B cell (primary cell): ENCODE measurements at regions not wholly inside any gene's neighbourhood (a gene's known extent, or its start where the extent isn't known, plus 50 kb on each side); places are given as distances from the start of the nearest gene placed in this dataset.

Experiments
- ATAC-seq: fragments of 200-7000 bp; cut with Tn5 transposase; one replicate; pipeline ENCODE4 v1.10.0; 2021; ENCODE audit warnings: low read depth, mild to moderate bottlenecking, moderate number of reproducible peaks, moderate library complexity
- CTCF ChIA-PET: fragments of 350-600 bp; sonication (Branson Sonifier 250); formaldehyde crosslinking; loops from one replicate; lab custom pipeline; 2021; ENCODE audit warnings: antibody characterized with exemption, inconsistent platforms; lab: Charles Lee
- POLR2A ChIA-PET: fragments of 350-600 bp; sonication (Branson Sonifier 250); formaldehyde crosslinking; loops from one replicate; lab custom pipeline; 2021; ENCODE audit warnings: antibody characterized with exemption; lab: Charles Lee
- DNase-seq: peaks from one replicate; pipeline ENCODE4 v3.0.0; 2013
- H2AFZ ChIP-seq: 2 replicates; pipeline ENCODE4 v1.6.1; 2012; ENCODE audit warnings: mild to moderate bottlenecking, low read depth, low read length; ENCODE audit not compliant: insufficient read depth, poor library complexity, severe bottlenecking
- H3K27ac ChIP-seq, 2 donors: 1 replicate in 1 of 2; 2 replicates in 1 of 2; pipeline ENCODE4 v1.5.1; 2012 to 2013; ENCODE audit warnings: low read length in 2 of 2, mild to moderate bottlenecking in 2 of 2, moderate library complexity in 1 of 2
- H3K27me3 ChIP-seq, 4 experiments: fragments of 200-600 bp in 1 of 4; sonication (generic) in 1 of 4; replicated peaks in 1 of 4; 1 replicate in 2 of 4; 2 replicates in 2 of 4; pipeline versions ENCODE4 v1.6.1 to v1.7.0; 2013 to 2016; ENCODE audit warnings: low read length in 3 of 4, mild to moderate bottlenecking in 2 of 4, mixed read lengths in 1 of 4, moderate library complexity in 1 of 4; ENCODE audit not compliant: insufficient read depth in 4 of 4, control insufficient read depth in 3 of 4; ENCODE audit errors: control extremely low read depth in 1 of 4
- H3K36me3 ChIP-seq, 2 experiments: replicated peaks in 1 of 2; 1 replicate in 1 of 2; 2 replicates in 1 of 2; pipeline versions ENCODE4 v1.6.1 to v1.7.1; 2013; ENCODE audit warnings: low read length in 1 of 2; ENCODE audit not compliant: insufficient read depth in 2 of 2, control insufficient read depth in 1 of 2; ENCODE audit errors: control extremely low read depth in 1 of 2, extremely low read depth in 1 of 2
- H3K4me1 ChIP-seq, 2 donors: fragments of 200-600 bp in 1 of 2; sonication (generic) in 1 of 2; 1 replicate in 1 of 2; 2 replicates in 1 of 2; pipeline versions ENCODE4 v1.5.1 to v1.6.1; 2013 to 2017; ENCODE audit warnings: low read length in 2 of 2; ENCODE audit not compliant: control insufficient read depth in 2 of 2, insufficient read depth in 2 of 2
- H3K4me2 ChIP-seq: replicated peaks from 2 replicates; pipeline ENCODE3; 2012; ENCODE audit warnings: mild to moderate bottlenecking, low read depth, low read length; ENCODE audit not compliant: poor library complexity, severe bottlenecking
- H3K4me3 ChIP-seq, 5 experiments: fragments of 200-600 bp in 1 of 5; sonication (generic) in 1 of 5; 1 replicate in 3 of 5; 2 replicates in 2 of 5; pipeline versions ENCODE4 v1.5.1 to v1.7.0; 2011 to 2016; ENCODE audit warnings: low read length in 4 of 5, mild to moderate bottlenecking in 4 of 5, low read depth in 2 of 5, control low read depth in 1 of 5, moderate library complexity in 1 of 5; ENCODE audit not compliant: insufficient read depth in 1 of 5; ENCODE audit errors: control extremely low read depth in 1 of 5, extremely low read depth in 1 of 5
- H3K79me2 ChIP-seq: fragments of 200-600 bp; sonication (generic); one replicate; pipeline ENCODE4 v1.6.0; 2016; ENCODE audit warnings: low read length; ENCODE audit not compliant: control insufficient read depth, insufficient read depth
- H3K9ac ChIP-seq: fragments of 200-600 bp; sonication (generic); 2 replicates; pipeline ENCODE4 v1.6.1; 2017; ENCODE audit warnings: mild to moderate bottlenecking, low read length, moderate library complexity
- H3K9me3 ChIP-seq, 3 donors: one replicate each; pipeline versions ENCODE4 v1.6.1 to v1.7.1; 2013; ENCODE audit warnings: low read length in 2 of 3; ENCODE audit not compliant: control insufficient read depth in 2 of 3, insufficient read depth in 1 of 3; ENCODE audit errors: control extremely low read depth in 1 of 3
- H4K20me1 ChIP-seq: 2 replicates; pipeline ENCODE4 v1.6.0; 2012; ENCODE audit warnings: mild to moderate bottlenecking, low read length; ENCODE audit not compliant: insufficient read depth, control insufficient read depth, poor library complexity, severe bottlenecking
- H3K27ac Mint-ChIP-seq: one replicate; pipeline ENCODE4 v1.8.0; 2021; ENCODE audit warnings: mixed read lengths
- H3K27me3 Mint-ChIP-seq: one replicate; pipeline ENCODE4 v1.8.0; 2021; ENCODE audit warnings: mixed read lengths
- H3K4me1 Mint-ChIP-seq: one replicate; pipeline ENCODE4 v1.8.0; 2021; ENCODE audit warnings: mixed read lengths
- H3K4me3 Mint-ChIP-seq: one replicate; pipeline ENCODE4 v1.8.0; 2021; ENCODE audit warnings: mixed read lengths
- H3K9me3 Mint-ChIP-seq: one replicate; pipeline ENCODE4 v1.8.0; 2022; ENCODE audit warnings: mixed read lengths; ENCODE audit not compliant: insufficient read depth
- CTCF ChIP-seq: fragments of 200-600 bp; IDR thresholded peaks from one replicate; pipeline ENCODE4 v1.8.0; 2022; ENCODE audit warnings: antibody characterized with exemption, mild to moderate bottlenecking
- EZH2 ChIP-seq: IDR thresholded peaks from 2 replicates; pipeline ENCODE4 v1.6.1; 2012; ENCODE audit warnings: borderline replicate concordance, low read depth, mild to moderate bottlenecking, moderate library complexity, low read length; ENCODE audit not compliant: insufficient read depth, poor library complexity, severe bottlenecking
- WGBS: methylation state at CpG from one replicate; pipeline ENCODE4 v1.1.5; 2013; ENCODE audit warnings: missing lambda C conversion rate; ENCODE audit not compliant: insufficient coverage; 5-methylcytosine and 5-hydroxymethylcytosine counted together
- intact Hi-C: fragments of 100-400 bp; cut with micrococcal nuclease; formaldehyde crosslinking; loops from one replicate; pipeline ENCODE4 v1.10.0; 2022

- H3K27me3 ChIP-seq, result peaks cover 0 to 4% (median under 1%) of the 10 kb centered on the region in 4 experiments
- no peaks in the 10 kb centered on the region for H3K36me3 ChIP-seq
- no peaks in the 10 kb centered on the region for H3K4me1 ChIP-seq
- H3K9me3 Mint-ChIP-seq, result peaks cover 3% of the 10 kb centered on the region
- H3K9ac ChIP-seq, result no peak overlapping the region
- CTCF ChIA-PET, result no interaction called here
- no peak overlapping the region for H3K4me2 ChIP-seq
- no peak overlapping the region for H3K27ac Mint-ChIP-seq
- ATAC-seq, result no peak
- H2AFZ ChIP-seq, result no peak overlapping the region
- no peaks in the 10 kb centered on the region for H3K4me1 Mint-ChIP-seq
- peaks cover 0 to 7% (median 0%) of the 10 kb centered on the region in 3 donors for H3K9me3 ChIP-seq
- TF ChIP-seq EZH2 (no peak), CTCF (no peak)
- H3K27ac ChIP-seq, result no peak overlapping the region
- WGBS, result 91% methylated on average over 3 of the region's 10 CpGs
- H4K20me1 ChIP-seq, result no peaks in the 10 kb centered on the region
- peaks cover 42% of the 10 kb centered on the region for H3K27me3 Mint-ChIP-seq
- H3K4me3 Mint-ChIP-seq, result no peak overlapping the region
- no peaks in the 10 kb centered on the region for H3K79me2 ChIP-seq
- POLR2A ChIA-PET, result no interaction called here
- intact Hi-C loops, result no loop called here
- no peak overlapping the region for H3K4me3 ChIP-seq
- no peak for DNase-seq
Measured at GRCh38 chr1:30418061-30418938, 305.1 kb downstream of the MATN1 start.

DNA sequence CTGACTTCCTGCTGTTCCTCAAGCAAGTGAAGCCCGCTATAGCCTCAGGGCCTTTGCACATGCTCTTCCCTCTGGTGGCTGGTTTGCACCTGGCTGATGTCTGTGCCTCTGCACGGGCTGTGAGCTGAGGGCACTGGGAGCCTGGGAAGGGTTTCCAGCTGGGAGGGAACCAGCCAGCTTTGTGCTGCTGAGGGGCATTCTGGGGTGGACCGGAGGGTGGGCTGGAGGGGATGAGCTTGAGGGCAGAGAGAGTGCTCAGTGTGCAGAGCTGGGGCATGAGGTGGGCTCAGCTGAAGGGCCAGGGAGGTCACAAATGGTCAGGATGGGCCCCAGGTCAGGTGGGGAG is 305.7 kb downstream of the MATN1 start:
- no peak overlapping the region for H2AFZ ChIP-seq
- CTCF ChIA-PET, result no interaction called here
- H3K4me3 ChIP-seq, result no peak overlapping the region
- 91% methylated on average over 3 of the region's 3 CpGs for WGBS
- Mint-ChIP-seq H3K4me1 (no peaks in the 10 kb centered on the region), H3K27ac (no peak overlapping the region), H3K9me3 (no peaks in the 10 kb centered on the region), H3K4me3 (no peak overlapping the region), H3K27me3 (peaks cover 42% of the 10 kb centered on the region)
- ATAC-seq (no peak), DNase-seq (no peak)
- H3K79me2 ChIP-seq, result no peaks in the 10 kb centered on the region
- H3K27ac ChIP-seq, result no peak overlapping the region
- TF ChIP-seq EZH2 (no peak), CTCF (no peak)
- H3K9ac ChIP-seq, result no peak overlapping the region
- H3K27me3 ChIP-seq, result peaks cover 0 to 2% (median under 1%) of the 10 kb centered on the region in 4 experiments
- H4K20me1 ChIP-seq, result no peaks in the 10 kb centered on the region
- H3K4me1 ChIP-seq, result no peaks in the 10 kb centered on the region
- peaks cover 0 to 7% (median 0%) of the 10 kb centered on the region in 3 donors for H3K9me3 ChIP-seq
- POLR2A ChIA-PET, result no interaction called here
- no peaks in the 10 kb centered on the region for H3K36me3 ChIP-seq
- H3K4me2 ChIP-seq, result no peak overlapping the region
- intact Hi-C loops, result no loop called here
